NCI-H345 (cell line): ENCODE measurements at regions not wholly inside any gene's neighbourhood (a gene's known extent, or its start where the extent isn't known, plus 50 kb on each side); places are given as distances from the start of the nearest gene placed in this dataset.
"Not testable (repeated sequence)": the region's sequence is repeated elsewhere in the genome, so short reads cannot be mapped to it uniquely, and the experiment has no call there.

Experiments
- DNase-seq: peaks from one replicate; lab custom pipeline; 2025; lab: John Stamatoyannopoulos, UW

DNA sequence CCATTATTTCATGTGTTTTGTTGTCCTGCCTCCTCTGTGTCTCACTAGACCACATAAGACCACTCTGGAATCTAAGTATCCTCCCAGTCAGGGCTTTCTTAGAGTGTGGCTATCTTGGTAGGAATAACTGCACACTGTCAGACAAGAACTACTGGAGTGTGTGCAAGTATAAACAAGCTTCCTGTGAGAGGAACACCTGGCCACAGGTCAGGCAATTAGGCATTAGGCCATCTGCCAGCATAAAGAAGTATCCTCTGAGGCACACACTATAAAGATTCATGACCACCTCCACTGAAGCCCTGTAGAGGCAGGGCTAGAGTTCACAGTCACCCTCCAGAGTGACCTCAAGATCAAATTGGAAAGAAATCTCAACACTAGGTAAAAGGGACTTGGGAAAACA lies 507.0 kb upstream of the PABPC4L start:
- DNase-seq: no peak

DNA sequence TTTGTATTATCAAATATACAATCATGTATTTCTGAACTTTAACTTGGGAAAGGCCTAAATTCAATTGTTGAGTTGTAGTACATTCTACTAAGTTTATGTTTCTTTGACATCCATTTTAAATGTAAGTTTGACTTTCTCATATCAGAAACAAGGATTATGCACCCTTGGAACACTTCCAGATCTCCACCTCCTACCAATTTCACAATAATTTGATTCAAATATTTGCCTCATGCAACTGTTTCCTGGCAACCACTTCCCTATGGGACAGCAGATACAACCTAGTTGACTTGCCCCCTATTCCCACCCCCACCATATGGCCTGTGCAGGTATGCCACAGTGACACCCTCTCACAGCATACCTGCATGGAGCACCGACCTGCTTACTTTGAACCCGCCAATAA lies 506.4 kb upstream of the PABPC4L start:
- DNase-seq: no peak

- DNase-seq: no peak
Observed at GRCh38 chr4:134702374-134702773, 500.8 kb upstream of the PABPC4L start.

DNA sequence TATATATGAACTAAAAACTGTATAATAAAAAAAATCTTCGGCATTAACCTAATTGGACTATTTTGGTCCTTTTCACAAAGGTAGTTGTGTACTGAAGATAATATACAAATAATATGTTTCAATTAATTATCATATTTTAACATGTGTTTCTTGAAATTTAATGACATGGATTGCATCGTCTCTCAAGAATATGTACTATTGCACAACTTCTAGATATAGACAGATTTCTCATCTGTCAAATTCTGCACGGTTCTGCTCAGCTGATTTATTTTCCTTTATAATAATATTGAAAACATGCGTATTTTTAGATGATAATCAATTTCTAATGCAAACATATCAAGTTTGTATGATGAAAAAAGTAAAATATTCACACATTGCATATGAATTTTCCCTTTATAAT lies 498.7 kb upstream of the PABPC4L start:
- DNase-seq: no peak

- DNase-seq: not testable (repeated sequence)
Observed at GRCh38 chr4:134698831-134699230, 497.2 kb upstream of the PABPC4L start.

GRCh38 chr4:134695433-134695832 lies 493.8 kb upstream of the PABPC4L start:
- no peak for DNase-seq

GRCh38 chr4:134691915-134692314 lies 490.3 kb upstream of the PABPC4L start:
- DNase-seq: no peak

DNA sequence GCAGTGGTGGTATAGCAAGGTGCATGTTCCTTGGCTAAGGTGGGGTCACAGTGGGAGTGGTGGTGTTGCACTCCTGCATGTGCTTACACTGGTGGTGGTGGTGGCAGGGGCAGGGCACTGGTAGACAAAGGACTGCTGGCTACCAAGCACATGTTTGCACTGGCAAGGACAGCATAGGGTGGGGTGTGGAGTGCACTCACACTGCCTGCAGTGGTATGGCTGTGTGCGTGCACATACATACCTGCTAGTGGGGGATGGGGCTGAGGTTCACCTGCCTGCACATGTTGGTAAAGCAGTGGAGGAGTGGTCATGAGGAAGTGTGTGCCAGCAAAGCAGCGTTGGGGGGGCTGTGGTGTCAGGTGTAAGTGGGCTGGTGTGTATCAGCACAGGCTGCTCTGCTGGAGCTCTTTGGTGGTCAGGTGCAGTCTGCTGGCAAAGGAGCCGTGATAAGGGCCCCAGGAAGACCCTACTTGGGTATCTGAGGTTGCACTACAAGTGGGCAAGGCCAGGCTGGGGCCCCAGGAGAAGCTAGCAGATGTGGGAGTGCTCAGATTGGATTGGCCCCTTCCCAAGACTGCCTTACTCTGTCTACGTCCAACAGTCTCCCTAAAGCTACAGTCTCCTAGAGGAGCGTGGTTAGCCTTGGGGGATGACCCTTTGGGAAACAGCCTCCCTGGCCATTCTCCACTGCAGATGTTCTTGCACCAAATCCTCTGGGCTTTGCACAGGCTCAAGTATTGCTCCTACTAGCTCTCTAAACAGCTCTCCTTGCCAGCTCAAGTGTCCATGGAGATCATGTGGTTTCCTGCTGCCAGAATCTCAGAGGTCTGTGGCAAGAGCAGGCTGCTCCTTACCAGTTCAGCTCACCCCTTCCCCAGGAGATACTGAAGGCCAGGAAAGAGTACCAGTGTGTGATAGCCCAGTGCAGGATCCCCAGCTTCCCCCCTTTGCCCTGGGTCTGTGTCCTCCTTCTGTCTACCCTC lies 486.3 kb upstream of the PABPC4L start:
- no peak for DNase-seq

DNA sequence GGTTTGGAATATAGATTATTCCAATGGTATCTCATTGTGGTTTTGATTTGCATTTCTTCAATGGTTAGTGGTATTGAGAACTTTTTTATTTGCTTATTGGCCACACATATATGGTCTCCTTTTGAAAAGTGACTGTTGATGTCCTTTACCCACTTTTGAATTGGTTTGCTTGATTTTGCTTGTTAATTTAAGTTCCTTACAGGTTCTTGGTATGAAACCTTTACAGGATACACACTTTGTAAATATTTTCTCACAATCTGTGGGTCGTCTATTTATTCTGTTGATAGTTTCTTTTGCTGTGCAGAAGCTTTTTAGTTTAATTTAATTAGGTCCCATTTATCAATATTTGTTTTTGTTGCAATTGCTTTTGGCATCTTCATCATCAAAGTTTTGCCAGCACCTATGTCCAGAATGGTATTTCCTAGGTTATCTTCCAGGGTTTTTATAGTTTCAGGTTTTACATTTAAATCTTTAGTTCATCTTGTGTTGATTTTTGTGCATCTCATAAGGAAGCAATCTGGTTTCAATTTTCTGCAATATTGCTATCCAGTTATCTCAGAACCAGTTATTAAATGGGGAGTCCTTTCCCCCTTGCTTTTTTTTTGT lies 475.7 kb upstream of the PABPC4L start:
- DNase-seq: no peak

- DNase-seq: no peak
Observed at GRCh38 chr4:134668237-134668636, 466.6 kb upstream of the PABPC4L start.

DNA sequence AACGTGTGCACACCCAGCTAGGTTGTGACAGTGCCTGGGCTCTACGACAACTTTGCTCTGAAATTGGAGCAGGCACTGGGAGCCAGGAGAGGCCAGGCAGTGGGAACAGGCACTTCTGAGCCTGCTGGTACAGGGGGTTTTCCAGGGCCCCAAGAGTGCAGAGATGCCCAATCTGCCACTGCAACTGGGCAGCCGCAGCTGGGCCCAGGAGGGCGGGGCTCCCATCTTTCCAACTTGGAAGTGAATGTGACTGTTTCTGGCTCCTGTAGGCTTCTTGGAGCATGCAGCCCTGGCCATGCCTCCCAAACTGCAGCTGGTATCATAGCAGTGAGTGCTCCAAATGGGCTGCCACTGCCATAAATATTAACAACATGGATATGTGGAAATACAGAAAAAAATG lies 465.1 kb upstream of the PABPC4L start:
- DNase-seq: no peak

- no peak for DNase-seq
Observed at GRCh38 chr4:134665429-134665828, 463.8 kb upstream of the PABPC4L start.

- no peak for DNase-seq
Observed at GRCh38 chr4:134663742-134664141, 462.2 kb upstream of the PABPC4L start.

- DNase-seq: no peak
Observed at GRCh38 chr4:134650461-134650860, 448.9 kb upstream of the PABPC4L start.

DNA sequence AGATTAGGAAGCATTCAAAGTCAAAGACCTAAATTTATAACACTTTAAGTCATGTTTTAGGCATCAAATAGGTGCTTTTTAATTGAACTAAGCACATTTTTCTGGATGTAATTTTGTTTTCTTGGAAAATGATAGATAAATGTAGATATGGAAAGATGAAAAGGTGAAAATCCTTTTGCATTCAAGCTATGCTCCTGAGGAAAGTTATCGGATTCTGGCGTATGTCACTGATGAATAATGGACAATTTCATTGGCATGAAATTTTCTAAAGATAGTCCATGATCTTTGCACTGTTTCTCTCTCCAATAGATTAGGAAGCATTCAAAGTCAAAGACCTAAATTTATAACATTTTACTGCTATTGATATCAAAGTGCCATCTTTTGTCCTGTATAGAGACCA lies 444.2 kb upstream of the PABPC4L start:
- no peak for DNase-seq

GRCh38 chr4:134636338-134637051 lies 434.9 kb upstream of the PABPC4L start:
- no peak for DNase-seq

GRCh38 chr4:134634301-134634700 lies 432.7 kb upstream of the PABPC4L start:
- no peak for DNase-seq

DNA sequence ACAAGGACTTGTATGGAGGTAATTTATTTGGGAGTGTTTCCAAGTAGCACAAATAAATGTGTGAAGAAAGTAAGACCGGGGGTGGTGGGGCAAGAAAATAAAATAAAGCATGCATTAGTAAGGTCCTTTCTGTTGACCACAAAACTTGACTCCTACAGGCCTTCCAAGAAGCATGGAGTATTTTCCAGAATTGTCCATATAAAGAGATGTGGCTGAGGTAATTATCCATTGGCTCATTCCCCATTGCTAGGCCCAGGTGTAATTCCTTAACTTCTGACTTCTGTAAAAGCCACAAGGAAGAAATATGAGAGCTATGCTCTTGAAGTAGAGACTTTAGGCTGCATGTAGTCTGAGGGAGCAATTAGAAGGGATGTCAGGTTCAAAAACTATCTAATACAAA lies 430.5 kb upstream of the PABPC4L start:
- no peak for DNase-seq

DNA sequence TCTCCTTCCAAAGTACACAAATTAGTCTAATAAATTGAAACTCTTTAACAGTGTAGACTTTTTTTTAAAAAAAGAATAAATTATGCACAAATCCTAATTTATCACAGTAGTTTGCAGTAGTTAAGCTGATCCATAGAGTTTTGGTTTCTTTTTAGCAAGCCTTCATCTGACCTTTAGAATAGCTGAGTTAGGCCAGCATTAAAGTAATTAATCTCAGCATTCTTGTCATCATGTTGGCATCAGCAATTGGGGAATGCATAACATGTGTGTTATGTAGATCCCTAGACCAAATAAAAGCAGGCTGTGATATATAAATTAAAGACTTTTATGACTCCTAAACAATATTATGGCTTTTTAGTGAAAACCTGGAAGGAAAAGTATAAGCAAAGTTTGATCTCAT lies 426.5 kb upstream of the PABPC4L start:
- no peak for DNase-seq

- DNase-seq: no peak
Observed at GRCh38 chr4:134627366-134627765, 425.8 kb upstream of the PABPC4L start.

GRCh38 chr4:134624365-134624764 lies 422.8 kb upstream of the PABPC4L start:
- no peak for DNase-seq

DNA sequence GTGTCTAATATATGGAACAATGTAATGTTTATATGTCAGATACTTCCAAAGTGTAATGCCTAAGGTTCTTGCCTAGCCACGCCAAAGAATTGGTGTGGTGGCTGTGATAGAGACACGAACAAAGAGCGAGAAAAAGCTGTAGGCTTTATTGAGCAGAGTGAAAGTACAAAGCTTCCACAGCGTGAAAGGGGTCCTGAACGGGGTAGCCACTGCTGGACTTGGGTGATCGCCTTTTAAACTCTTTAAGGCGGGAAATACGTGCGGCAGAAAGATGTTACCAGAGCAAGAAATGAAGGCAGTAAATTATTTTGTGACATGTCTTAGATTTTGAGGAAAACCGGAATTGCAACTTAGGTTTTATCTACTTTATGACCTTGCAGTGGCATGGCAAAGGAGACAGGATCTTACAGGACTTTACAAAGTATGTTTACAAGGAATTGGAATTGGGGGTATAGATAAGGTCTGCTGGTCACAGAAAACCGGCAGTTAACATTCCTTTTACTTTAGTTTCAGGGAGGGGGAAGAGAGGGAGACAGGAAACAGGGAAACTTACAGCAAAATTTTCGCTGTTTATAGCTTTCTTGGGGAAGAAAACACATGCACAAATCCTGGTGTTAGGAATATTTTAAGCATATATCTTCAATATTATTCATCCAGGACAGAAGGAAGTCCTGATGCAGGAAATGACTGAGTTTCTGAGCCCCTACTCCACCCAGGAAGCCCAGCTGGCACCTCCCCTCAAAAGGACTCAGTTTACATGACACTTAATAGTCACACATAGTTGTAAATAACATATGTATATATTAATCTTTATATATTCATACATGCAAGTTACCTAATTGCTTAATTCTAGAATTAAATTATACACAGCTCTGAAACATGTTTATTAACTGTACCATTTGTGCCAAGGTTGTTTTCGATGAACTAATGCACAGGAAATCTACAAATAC lies 421.3 kb upstream of the PABPC4L start:
- not testable (repeated sequence) for DNase-seq
